HCT116 (cell line): ENCODE measurements at regions not wholly inside any gene's neighbourhood (a gene's known extent, or its start where the extent isn't known, plus 50 kb on each side); places are given as distances from the start of the nearest gene placed in this dataset.

Source experiments
- ATAC-seq: fragments of 200-7000 bp; cut with Tn5 transposase; 2 replicates; pipeline ENCODE4 v1.9.1; 2020; ENCODE audit warnings: mild to moderate bottlenecking, moderate library complexity
- BruUV-seq: library from RNA; stranded (reverse); fragments of 400-500 nt; replicated peaks from 2 replicates; lab custom pipeline; 2021; lab: Mats Ljungman, UMichigan
- CTCF ChIA-PET: fragments of 300-600 bp; sonication (Branson Sonifier 250); formaldehyde crosslinking; loops from one replicate; lab custom pipeline; 2021; ENCODE audit warnings: antibody characterized with exemption; lab: Charles Lee
- POLR2A ChIA-PET: fragments of 300-600, 350-600 bp; sonication (Branson Sonifier 250); formaldehyde crosslinking; loops from one replicate; lab custom pipeline; 2021; ENCODE audit warnings: antibody characterized with exemption; lab: Charles Lee
- RAD21 ChIA-PET, 2 experiments: fragments of 300-600 bp; sonication (Branson Sonifier 250); formaldehyde crosslinking; loops; one replicate each; lab custom pipeline; 2023; ENCODE audit warnings: low total read pairs in 2 of 2; ENCODE audit not compliant: uncharacterized antibody in 2 of 2, unreplicated experiment in 2 of 2, low non-redundant PET in 1 of 2; lab: Charles Lee
- DNase-seq: peaks from one replicate; pipeline ENCODE4 v3.0.0-alpha.2; 2010; ENCODE audit warnings: low read depth, low spot score
- H2AFZ ChIP-seq: fragments of 200-600 bp; shearing (Covaris generic), sonication (generic); 2 replicates; pipeline ENCODE4 v1.6.1; 2017; ENCODE audit warnings: low read depth, mixed run types, mixed read lengths, antibody characterized with exemption, low read length; ENCODE audit not compliant: poor library complexity, severe bottlenecking
- H3K27ac ChIP-seq: 2 replicates; pipeline ENCODE4 v1.5.1; 2012; ENCODE audit warnings: low read depth, low read length
- H3K27me3 ChIP-seq: fragments of 200-600 bp; sonication (generic); 2 replicates; pipeline ENCODE4 v1.6.1; 2016; ENCODE audit warnings: mixed run types, low read length, mixed read lengths; ENCODE audit not compliant: insufficient read depth
- H3K36me3 ChIP-seq, 2 experiments: fragments of 200-500 bp in 1 of 2; fragments of 200-600 bp in 1 of 2; sonication (Bioruptor generic) in 1 of 2; sonication (generic) in 1 of 2; 2 replicates each; pipeline versions ENCODE4 v1.5.1 to v1.6.1; 2014 to 2016; ENCODE audit warnings: low read length in 2 of 2, inconsistent platforms in 1 of 2, mixed read lengths in 1 of 2, mixed run types in 1 of 2; ENCODE audit not compliant: insufficient read depth in 2 of 2, control insufficient read depth in 1 of 2
- H3K4me1 ChIP-seq, 2 experiments: fragments of 200-600 bp in 1 of 2; sonication (generic) in 1 of 2; 2 replicates each; pipeline versions ENCODE4 v1.5.1 to v1.6.1; 2012 to 2017; ENCODE audit warnings: low read length in 2 of 2, inconsistent platforms in 1 of 2, mild to moderate bottlenecking in 1 of 2, mixed read lengths in 1 of 2, mixed run types in 1 of 2, moderate library complexity in 1 of 2; ENCODE audit not compliant: insufficient read depth in 2 of 2, control insufficient read depth in 1 of 2
- H3K4me2 ChIP-seq: fragments of 200-600 bp; sonication (generic); 2 replicates; pipeline ENCODE4 v1.6.1; 2017; ENCODE audit warnings: mixed run types, low read length, mixed read lengths
- H3K4me3 ChIP-seq, 2 experiments: fragments of 200-600 bp in 1 of 2; sonication (generic) in 1 of 2; replicated peaks in 1 of 2; 2 replicates each; pipeline ENCODE4 v1.5.1; 2011 to 2016; ENCODE audit warnings: low read length in 2 of 2, control low read depth in 1 of 2, low read depth in 1 of 2, mild to moderate bottlenecking in 1 of 2, mixed read lengths in 1 of 2, mixed run types in 1 of 2
- H3K79me2 ChIP-seq: fragments of 200-600 bp; sonication (generic); 2 replicates; pipeline ENCODE4 v1.6.1; 2017; ENCODE audit warnings: mild to moderate bottlenecking, mixed run types, low read length, moderate library complexity, mixed read lengths; ENCODE audit not compliant: insufficient read depth
- H3K9ac ChIP-seq: fragments of 200-600 bp; sonication (generic); 2 replicates; pipeline ENCODE4 v1.6.1; 2016; ENCODE audit warnings: low read length, mixed read lengths
- H3K9me2 ChIP-seq: fragments of 200-600 bp; sonication (generic), shearing (Covaris generic); 2 replicates; pipeline ENCODE4 v1.6.1; 2017; ENCODE audit warnings: mixed run types, mild to moderate bottlenecking, moderate library complexity; ENCODE audit not compliant: insufficient read depth
- H3K9me3 ChIP-seq, 2 experiments: fragments of 200-500 bp in 1 of 2; fragments of 200-600 bp in 1 of 2; sonication (Bioruptor generic) in 1 of 2; sonication (generic) in 1 of 2; 2 replicates each; pipeline ENCODE4 v1.6.1; 2014 to 2017; ENCODE audit warnings: low read length in 2 of 2, mixed read lengths in 2 of 2, inconsistent platforms in 1 of 2, low read depth in 1 of 2, mild to moderate bottlenecking in 1 of 2, mixed run types in 1 of 2, moderate library complexity in 1 of 2; ENCODE audit not compliant: control insufficient read depth in 1 of 2, insufficient read depth in 1 of 2
- H4K20me1 ChIP-seq: fragments of 200-600 bp; sonication (generic), shearing (Covaris generic); 2 replicates; pipeline ENCODE4 v1.6.1; 2017; ENCODE audit warnings: mixed run types, mild to moderate bottlenecking, moderate library complexity; ENCODE audit not compliant: insufficient read depth
- ATF3 ChIP-seq: IDR thresholded peaks from 2 replicates; pipeline ENCODE4 v1.6.1; 2012
- EGR1 ChIP-seq: IDR thresholded peaks from 2 replicates; pipeline ENCODE4 v1.6.1; 2012; ENCODE audit warnings: low read depth
- FOSL1 ChIP-seq: IDR thresholded peaks from 2 replicates; pipeline ENCODE4 v1.6.1; 2012; ENCODE audit warnings: low read depth
- JUND ChIP-seq: IDR thresholded peaks from 2 replicates; pipeline ENCODE4 v1.6.1; 2012
- POLR2A ChIP-seq: IDR thresholded peaks from 2 replicates; pipeline ENCODE4 v1.7.0; 2011; ENCODE audit warnings: borderline replicate concordance; ENCODE audit not compliant: insufficient read depth, insufficient read length; ENCODE audit errors: extremely low read depth
- RAD21 ChIP-seq: IDR thresholded peaks from 2 replicates; pipeline ENCODE4 v1.6.1; 2012; ENCODE audit warnings: low read depth, mild to moderate bottlenecking
- REST ChIP-seq: IDR thresholded peaks from 2 replicates; pipeline ENCODE4 v1.6.1; 2012; ENCODE audit warnings: low read depth
- SIN3A ChIP-seq: IDR thresholded peaks from 2 replicates; pipeline ENCODE4 v1.6.1; 2012; ENCODE audit warnings: low read depth
- SP1 ChIP-seq: IDR thresholded peaks from 2 replicates; pipeline ENCODE4 v1.6.1; 2012; ENCODE audit warnings: low read depth
- SRF ChIP-seq: IDR thresholded peaks from 2 replicates; pipeline ENCODE4 v1.6.1; 2012; ENCODE audit warnings: low read depth
- TCF7L2 ChIP-seq: IDR thresholded peaks from 2 replicates; pipeline ENCODE4 v1.7.0; 2011; ENCODE audit warnings: borderline replicate concordance, inconsistent platforms; ENCODE audit not compliant: insufficient read depth, insufficient read length; ENCODE audit errors: extremely low read depth
- YY1 ChIP-seq: IDR thresholded peaks from 2 replicates; pipeline ENCODE4 v1.6.1; 2011; ENCODE audit warnings: low read length, low read depth, moderate library complexity, mild to moderate bottlenecking; ENCODE audit not compliant: insufficient replicate concordance; ENCODE audit errors: extremely low read depth
- ZNF274 ChIP-seq: fragments of 200-500 bp; sonication (Bioruptor generic); IDR thresholded peaks from 2 replicates; pipeline ENCODE4 v1.6.1; 2014; ENCODE audit warnings: mild to moderate bottlenecking, low read depth, low read length, inconsistent platforms
- intact Hi-C: fragments of 100-400 bp; cut with micrococcal nuclease; formaldehyde crosslinking; loops from 2 replicates; pipeline ENCODE4 v1.10.0; 2022

- no peak for TF ChIP-seq REST
- TF ChIP-seq YY1 = no peak
- no peak for TF ChIP-seq EGR1
- TF ChIP-seq, all 23 proteins: peak for 0
These were observed 440.4 kb downstream of the BUD13 start (continued) for GRCh38 chr11:116332391-116332790.

- DNase-seq = no peak
- H3K9me2 ChIP-seq = no peaks in the 10 kb centered on the region
- H3K9ac ChIP-seq = no peak overlapping the region
- ChIA-PET CTCF (no interaction called here), POLR2A (no interaction called here), RAD21 (no interaction called here)
- ATAC-seq = no peak
- H2AFZ ChIP-seq = no peak overlapping the region
- no peaks in the 10 kb centered on the region for H3K36me3 ChIP-seq
- no peak overlapping the region for H3K4me3 ChIP-seq
- peaks cover 12% of the 10 kb centered on the region for H3K27me3 ChIP-seq
- H3K4me1 ChIP-seq = no peaks in the 10 kb centered on the region
- BruUV-seq = no TSS peak
- H3K4me2 ChIP-seq = no peak overlapping the region
- no peaks in the 10 kb centered on the region for H3K9me3 ChIP-seq
- intact Hi-C loops = no loop called here
- no peaks in the 10 kb centered on the region for H4K20me1 ChIP-seq
- H3K27ac ChIP-seq = no peak overlapping the region
- H3K79me2 ChIP-seq = no peaks in the 10 kb centered on the region
- TF ChIP-seq ATF3 (no peak), POLR2A (no peak), JUND (no peak), FOSL1 (no peak), SP1 (no peak), TCF7L2 (no peak), YY1 (no peak), EGR1 (no peak), ZNF274 (no peak), SIN3A (no peak), SRF (no peak), RAD21 (no peak)
These were observed 441.4 kb downstream of the BUD13 start for GRCh38 chr11:116331381-116331780.
